Heart right ventricle (tissue), 16 donors: ENCODE measurements at regions not wholly inside any gene's neighbourhood (a gene's known extent, or its start where the extent isn't known, plus 50 kb on each side); places are given as distances from the start of the nearest gene placed in this dataset.

Experiments used
- ATAC-seq, 8 donors: fragments of 200-7000 bp; cut with Tn5 transposase; one replicate each; pipeline ENCODE4 v1.9.1; 2020; ENCODE audit warnings: mild to moderate bottlenecking in 8 of 8, moderate library complexity in 8 of 8, moderate number of reproducible peaks in 1 of 8
- DNase-seq, 2 donors: peaks; one replicate each; pipeline ENCODE4 v3.0.0-alpha.2; 2020
- H3K27ac ChIP-seq, 10 donors: fragments of 200-600 bp; sonication (generic) in 2 of 10; one replicate each; pipeline versions ENCODE4 v1.5.0 to v1.8.0; 2020 to 2022; ENCODE audit warnings: mild to moderate bottlenecking in 3 of 10
- H3K27me3 ChIP-seq, 7 donors: fragments of 200-600 bp; one replicate each; pipeline ENCODE4 v1.8.0; 2021 to 2022; ENCODE audit warnings: mild to moderate bottlenecking in 2 of 7
- H3K36me3 ChIP-seq, 9 donors: fragments of 200-600 bp; sonication (generic) in 1 of 9; one replicate each; pipeline versions ENCODE4 v1.5.0 to v1.8.0; 2020 to 2022; ENCODE audit warnings: mild to moderate bottlenecking in 2 of 9
- H3K4me1 ChIP-seq, 9 donors: fragments of 200-600 bp; sonication (generic) in 1 of 9; one replicate each; pipeline versions ENCODE4 v1.5.0 to v1.8.0; 2020 to 2022; ENCODE audit warnings: mild to moderate bottlenecking in 4 of 9
- H3K4me3 ChIP-seq, 10 donors: fragments of 200-600 bp; sonication (generic) in 2 of 10; one replicate each; pipeline versions ENCODE4 v1.5.0 to v1.8.0; 2020 to 2022; ENCODE audit warnings: mild to moderate bottlenecking in 7 of 10, moderate library complexity in 2 of 10
- H3K9me3 ChIP-seq, 11 donors: fragments of 200-600 bp in 10 of 11; sonication (generic) in 2 of 11; one replicate each; pipeline versions ENCODE4 v1.5.0 to v1.8.0; 2013 to 2022; ENCODE audit warnings: mild to moderate bottlenecking in 2 of 11, control low read depth in 1 of 11, moderate library complexity in 1 of 11
- CTCF ChIP-seq, 9 donors: fragments of 200-600 bp; sonication (generic) in 2 of 9; IDR thresholded peaks; one replicate each; pipeline versions ENCODE4 v1.5.0 to v1.8.0; 2021 to 2022; ENCODE audit warnings: antibody characterized with exemption in 9 of 9, mild to moderate bottlenecking in 5 of 9, moderate library complexity in 1 of 9
- WGBS, 2 donors: extraction: QIAGEN DNeasy Blood & Tissue Kit; methylation state at CpG; one replicate each; pipeline ENCODE4 v1.1.7; 2013; ENCODE audit warnings: inconsistent platforms in 1 of 2; 5-methylcytosine and 5-hydroxymethylcytosine counted together
- intact Hi-C, 10 donors: fragments of 100-400 bp; cut with DNase I; formaldehyde crosslinking; loops; one replicate each; pipeline versions ENCODE4 v1.11.1 to v1.14.2; 2022
- donor health status: Arrhythmogenic right ventricular cardiomyopathy.
- donor health status: ischemic (EF 13 %, LVEDD 7.1; RV severe dilation, severe dysfunction).
- donor health status: healthy with polysubstance abuse.
- donor health status: DM: no; HTN: yes; CAD: no.
- donor health status: DM: no; HTN: no; CAD: no.
- donor health status: ischemic (EF 25% LVEDD 6.9; RV normal size, moderate dysfunction).
- donor health status: ischemic (EF 25% LVEDD 5.7; RV mildly dilated, moderate dysfunction).
- donor health status: healthy.
- donor health status: DM: yes; HTN: yes; CAD: no.
- donor health status: Ischemic cardiomyopathy.
- donor health status: ischemic (EF 35%, LVEDD 5.7; RV mildly dilated, moderate dysfunction).
- donor health status: nonischemic (EF 11% LVEDD 7.7; RV severe dilation, severe dysfunction).
- donor health status: DM: yes; HTN: yes; CAD: no.
- donor health status: PGD.
- donor health status: ischemic (EF 29% LVEDD 5.4; RV normal size, mild dysfunction).
- donor health status: nonischemic (EF 23%, LVEDD 6.1; RV moderate dilation, normal function).

- H3K27ac ChIP-seq: no peak overlapping the region
- peaks cover 0 to 21% (median 0%) of the 10 kb centered on the region in 11 donors for H3K9me3 ChIP-seq
- intact Hi-C loops: no loop called here
- H3K4me1 ChIP-seq: no peaks in the 10 kb centered on the region
- H3K4me3 ChIP-seq: no peak overlapping the region
- no peak for TF ChIP-seq CTCF (IDR thresholded peaks at IDR 0.05)
- no peaks in the 10 kb centered on the region for H3K36me3 ChIP-seq
- WGBS, 2 donors: 17 to 20% methylated on average over 3 of the region's 3 CpGs
- DNase-seq (no peak), ATAC-seq (no peak)
- H3K27me3 ChIP-seq: no peaks in the 10 kb centered on the region
These were observed 134.5 kb upstream of the PCDH10 start for GRCh38 chr4:133014473-133015135.

- Histone ChIP-seq H3K4me1 (no peaks in the 10 kb centered on the region), H3K36me3 (no peaks in the 10 kb centered on the region), H3K9me3 (peaks cover 0 to 28% (median 0%) of the 10 kb centered on the region in 11 donors), H3K4me3 (no peak overlapping the region), H3K27me3 (no peaks in the 10 kb centered on the region), H3K27ac (no peak overlapping the region)
- ATAC-seq (no peak), DNase-seq (no peak)
- WGBS, 2 donors: 75 to 90% methylated on average over 1 of the region's 1 CpG
- intact Hi-C loops: no loop called here
- no peak for TF ChIP-seq CTCF (IDR thresholded peaks at IDR 0.05)
These were observed 103.8 kb upstream of the PCDH10 start for GRCh38 chr4:133045288-133045687.

GRCh38 chr4:133046156-133046555, 102.9 kb upstream of the PCDH10 start:
- intact Hi-C loops: no loop called here
- H3K4me3 ChIP-seq: no peak overlapping the region

GRCh38 chr4:133058701-133059100, 90.4 kb upstream of the PCDH10 start:
- WGBS, 2 donors: 58 to 62% methylated on average over 2 of the region's 2 CpGs
- DNase-seq (no peak), ATAC-seq (no peak)
- Histone ChIP-seq H3K4me1 (no peaks in the 10 kb centered on the region), H3K9me3 (peaks cover 0 to 6% (median 0%) of the 10 kb centered on the region in 11 donors), H3K4me3 (no peak overlapping the region), H3K36me3 (no peaks in the 10 kb centered on the region), H3K27ac (no peak overlapping the region), H3K27me3 (no peaks in the 10 kb centered on the region)
- no peak for TF ChIP-seq CTCF (IDR thresholded peaks at IDR 0.05)
- intact Hi-C loops: no loop called here

More at GRCh38 chr4:133046156-133046555, 102.9 kb upstream of the PCDH10 start:
- DNase-seq (no peak), ATAC-seq (no peak)
- TF ChIP-seq CTCF (IDR thresholded peaks at IDR 0.05): no peak
- Histone ChIP-seq H3K27ac (no peak overlapping the region), H3K4me1 (no peaks in the 10 kb centered on the region), H3K36me3 (no peaks in the 10 kb centered on the region), H3K27me3 (no peaks in the 10 kb centered on the region), H3K9me3 (peaks cover 0 to 35% (median 0%) of the 10 kb centered on the region in 11 donors)
- WGBS, 2 donors: 74 to 80% methylated on average over 4 of the region's 4 CpGs
